ENCODE measurements at regions not wholly inside any gene's neighbourhood (a gene's known extent, or its start where the extent isn't known, plus 50 kb on each side); places are given as distances from the start of the nearest gene placed in this dataset.

GRCh38 chr20:19903168-19903811 is 113.9 kb upstream of the NAA20 start (continued):
- no peak for TF ChIP-seq ELK4 (CRISPR knock-in tag; IDR thresholded peaks at IDR 0.05; ENCODE audit: borderline replicate concordance)
- TF ChIP-seq ZNF33B (CRISPR knock-in tag; IDR thresholded peaks at IDR 0.05): 0 out of 2 replicates have a peak, but pooled peaks have one; percentile 48
- 0 out of 2 replicates have a peak, but pooled peaks have one; percentile 32 for TF ChIP-seq ZNF644 (CRISPR knock-in tag; IDR thresholded peaks at IDR 0.05; ENCODE audit: low read depth)
- 0 out of 2 replicates have a peak, but pooled peaks have one; percentile 51 for TF ChIP-seq CEBPG (CRISPR knock-in tag; IDR thresholded peaks at IDR 0.05)
- TF ChIP-seq ATRX (CRISPR knock-in tag; IDR thresholded peaks at IDR 0.05; ENCODE audit: borderline replicate concordance): no peak
- peak; percentile 35; the same call in 1 of the 2 replicates for TF ChIP-seq NR2C2 (CRISPR knock-in tag; IDR thresholded peaks at IDR 0.05; ENCODE audit: borderline replicate concordance)
- TF ChIP-seq CEBPB (IDR thresholded peaks at IDR 0.05; ENCODE audit: borderline replicate concordance, low read depth, low read length): peak; percentile 57
- peak; percentile 69; the same call in 1 of the 2 replicates for TF ChIP-seq ERF (CRISPR knock-in tag; IDR thresholded peaks at IDR 0.05)
- peak; percentile 40; the same call in 1 of the 2 replicates for TF ChIP-seq SPEN (CRISPR knock-in tag; IDR thresholded peaks at IDR 0.05; ENCODE audit: low read depth)
- no peak; the same call in 1 of the 2 replicates for TF ChIP-seq HIC2 (CRISPR knock-in tag; IDR thresholded peaks at IDR 0.05; ENCODE audit: low read depth)
- TF ChIP-seq BCL3 (CRISPR knock-in tag; IDR thresholded peaks at IDR 0.05): no peak
- TF ChIP-seq, protein P1, sequence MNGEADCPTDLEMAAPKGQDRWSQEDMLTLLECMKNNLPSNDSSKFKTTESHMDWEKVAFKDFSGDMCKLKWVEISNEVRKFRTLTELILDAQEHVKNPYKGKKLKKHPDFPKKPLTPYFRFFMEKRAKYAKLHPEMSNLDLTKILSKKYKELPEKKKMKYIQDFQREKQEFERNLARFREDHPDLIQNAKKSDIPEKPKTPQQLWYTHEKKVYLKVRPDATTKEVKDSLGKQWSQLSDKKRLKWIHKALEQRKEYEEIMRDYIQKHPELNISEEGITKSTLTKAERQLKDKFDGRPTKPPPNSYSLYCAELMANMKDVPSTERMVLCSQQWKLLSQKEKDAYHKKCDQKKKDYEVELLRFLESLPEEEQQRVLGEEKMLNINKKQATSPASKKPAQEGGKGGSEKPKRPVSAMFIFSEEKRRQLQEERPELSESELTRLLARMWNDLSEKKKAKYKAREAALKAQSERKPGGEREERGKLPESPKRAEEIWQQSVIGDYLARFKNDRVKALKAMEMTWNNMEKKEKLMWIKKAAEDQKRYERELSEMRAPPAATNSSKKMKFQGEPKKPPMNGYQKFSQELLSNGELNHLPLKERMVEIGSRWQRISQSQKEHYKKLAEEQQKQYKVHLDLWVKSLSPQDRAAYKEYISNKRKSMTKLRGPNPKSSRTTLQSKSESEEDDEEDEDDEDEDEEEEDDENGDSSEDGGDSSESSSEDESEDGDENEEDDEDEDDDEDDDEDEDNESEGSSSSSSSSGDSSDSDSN (CRISPR knock-in tag; IDR thresholded peaks at IDR 0.05): 0 out of 2 replicates have a peak, but pooled peaks have one; percentile 31
- TF ChIP-seq ATM (IDR thresholded peaks at IDR 0.05; ENCODE audit: borderline replicate concordance): no peak
- peak; percentile 82 for TF ChIP-seq FOXA1 (IDR thresholded peaks at IDR 0.05)
- peak; percentile 91 for TF ChIP-seq FOXA1 (CRISPR knock-in tag; IDR thresholded peaks at IDR 0.05)
- no peak for TF ChIP-seq BRD4 (CRISPR knock-in tag; IDR thresholded peaks at IDR 0.05)
- TF ChIP-seq ELF3 (CRISPR knock-in tag; IDR thresholded peaks at IDR 0.05): peak; percentile 86
- TF ChIP-seq TARDBP (CRISPR knock-in tag; IDR thresholded peaks at IDR 0.05): peak; percentile 23; the same call in 1 of the 2 replicates
- peak in 1 of 2 experiments; percentile 84; a peak in 2 of 4 replicates for TF ChIP-seq KLF16 (CRISPR knock-in tag; IDR thresholded peaks at IDR 0.05)
- TF ChIP-seq MEF2D (CRISPR knock-in tag; IDR thresholded peaks at IDR 0.05): 0 out of 2 replicates have a peak, but pooled peaks have one; percentile 21
- TF ChIP-seq ARNT2 (CRISPR knock-in tag; IDR thresholded peaks at IDR 0.05; ENCODE audit: low read depth): 0 out of 2 replicates have a peak, but pooled peaks have one; percentile 18
- TF ChIP-seq CREB3 (CRISPR knock-in tag; IDR thresholded peaks at IDR 0.05): no peak
- 0 out of 2 replicates have a peak, but pooled peaks have one; percentile 52 for TF ChIP-seq SMYD3 (CRISPR knock-in tag; IDR thresholded peaks at IDR 0.05)

Measured in HepG2 (cell line).